Hepatocyte (in vitro differentiated cells): ENCODE measurements at regions not wholly inside any gene's neighbourhood (a gene's known extent, or its start where the extent isn't known, plus 50 kb on each side); places are given as distances from the start of the nearest gene placed in this dataset.

ENCODE experiments used
- CTCF ChIP-seq: fragments of 200-600 bp; sonication (generic); IDR thresholded peaks from 2 replicates; pipeline ENCODE4 v1.5.1; 2016; ENCODE audit warnings: antibody characterized with exemption, mild to moderate bottlenecking; ENCODE audit not compliant: poor library complexity
- EZH2 ChIP-seq: fragments of 200-600 bp; sonication (generic); IDR thresholded peaks from 2 replicates; pipeline ENCODE4 v1.6.1; 2016; ENCODE audit warnings: antibody characterized with exemption, mild to moderate bottlenecking, borderline replicate concordance
- EZH2phosphoT487 ChIP-seq: fragments of 200-600 bp; sonication (generic); IDR thresholded peaks from one replicate; pipeline ENCODE4 v1.6.1; 2018; ENCODE audit warnings: antibody characterized with exemption, mild to moderate bottlenecking, low read depth, moderate library complexity; ENCODE audit not compliant: unreplicated experiment, severe bottlenecking

- no peak for TF ChIP-seq CTCF
- no peak for TF ChIP-seq EZH2
- TF ChIP-seq EZH2phosphoT487, result no peak
These were observed 337.7 kb downstream of the NEK10 start for GRCh38 chr3:27031476-27031875.
